ENCODE measurements at regions not wholly inside any gene's neighbourhood (a gene's known extent, or its start where the extent isn't known, plus 50 kb on each side); places are given as distances from the start of the nearest gene placed in this dataset.

DNA sequence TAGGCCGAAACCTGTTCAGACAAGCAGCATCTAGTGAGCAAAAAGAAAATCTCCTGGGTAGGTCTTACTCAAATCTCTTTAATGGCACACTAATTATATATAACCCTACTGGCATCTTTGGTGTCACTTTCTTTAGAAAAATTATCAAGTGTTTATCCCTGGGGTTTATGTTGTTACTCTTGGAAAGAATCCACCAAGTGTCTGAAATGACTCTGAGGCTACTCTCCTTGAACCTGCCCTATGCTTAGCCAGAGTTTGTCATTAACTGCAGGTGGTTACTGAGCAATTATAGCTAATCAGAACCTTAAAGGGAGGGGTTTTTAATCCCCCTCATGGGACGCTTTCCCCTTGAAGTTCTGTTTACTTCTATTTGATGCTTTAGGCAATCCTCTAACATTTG, 381.9 kb downstream of the PLK2 start:
- H3K9me3 ChIP-seq: no peaks in the 10 kb centered on the region
- no peak for DNase-seq
- H3K27me3 ChIP-seq: no peaks in the 10 kb centered on the region
- no peaks in the 10 kb centered on the region for H3K36me3 ChIP-seq
- H3K4me1 ChIP-seq: peaks cover 0 to 18% (median 14%) of the 10 kb centered on the region in 4 donors
- TF ChIP-seq, protein P1, sequence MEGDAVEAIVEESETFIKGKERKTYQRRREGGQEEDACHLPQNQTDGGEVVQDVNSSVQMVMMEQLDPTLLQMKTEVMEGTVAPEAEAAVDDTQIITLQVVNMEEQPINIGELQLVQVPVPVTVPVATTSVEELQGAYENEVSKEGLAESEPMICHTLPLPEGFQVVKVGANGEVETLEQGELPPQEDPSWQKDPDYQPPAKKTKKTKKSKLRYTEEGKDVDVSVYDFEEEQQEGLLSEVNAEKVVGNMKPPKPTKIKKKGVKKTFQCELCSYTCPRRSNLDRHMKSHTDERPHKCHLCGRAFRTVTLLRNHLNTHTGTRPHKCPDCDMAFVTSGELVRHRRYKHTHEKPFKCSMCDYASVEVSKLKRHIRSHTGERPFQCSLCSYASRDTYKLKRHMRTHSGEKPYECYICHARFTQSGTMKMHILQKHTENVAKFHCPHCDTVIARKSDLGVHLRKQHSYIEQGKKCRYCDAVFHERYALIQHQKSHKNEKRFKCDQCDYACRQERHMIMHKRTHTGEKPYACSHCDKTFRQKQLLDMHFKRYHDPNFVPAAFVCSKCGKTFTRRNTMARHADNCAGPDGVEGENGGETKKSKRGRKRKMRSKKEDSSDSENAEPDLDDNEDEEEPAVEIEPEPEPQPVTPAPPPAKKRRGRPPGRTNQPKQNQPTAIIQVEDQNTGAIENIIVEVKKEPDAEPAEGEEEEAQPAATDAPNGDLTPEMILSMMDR (IDR thresholded peaks at IDR 0.05): no peak
- no peak overlapping the region for H3K4me3 ChIP-seq
- intact Hi-C loops (cut with DNase I; ENCODE audit: low total_unique reads): no loop called here
- H3K27ac ChIP-seq: peak overlapping the region; percentile 10 to 30

DNA sequence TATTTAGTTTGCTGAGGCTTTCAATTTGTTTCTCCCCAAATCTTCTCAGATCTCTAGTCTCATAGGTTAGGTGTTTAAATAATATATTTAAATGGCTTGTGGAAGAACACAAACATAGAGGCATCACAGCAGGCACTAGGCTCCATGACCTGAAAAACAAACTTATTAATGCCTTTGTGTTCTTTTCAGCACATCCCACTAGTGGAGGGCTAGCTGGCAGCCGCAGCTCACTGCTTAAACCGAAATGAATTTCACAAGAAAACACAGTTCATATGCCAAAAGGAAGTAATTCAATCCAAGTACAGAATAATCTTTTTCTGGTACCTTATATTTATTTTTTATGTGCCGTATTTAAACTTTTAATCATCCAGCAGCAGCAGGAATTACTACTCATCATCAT, 382.5 kb downstream of the PLK2 start:
- Histone ChIP-seq H3K9me3 (no peaks in the 10 kb centered on the region), H3K27me3 (no peaks in the 10 kb centered on the region), H3K4me3 (no peak overlapping the region), H3K4me1 (peaks cover 0 to 18% (median 14%) of the 10 kb centered on the region in 4 donors), H3K27ac (peak overlapping the region; percentile 10 to 30), H3K36me3 (no peaks in the 10 kb centered on the region)
- intact Hi-C loops (cut with DNase I; ENCODE audit: low total_unique reads): no loop called here
- no peak for DNase-seq
- TF ChIP-seq, protein P1 (IDR thresholded peaks at IDR 0.05): no peak

DNA sequence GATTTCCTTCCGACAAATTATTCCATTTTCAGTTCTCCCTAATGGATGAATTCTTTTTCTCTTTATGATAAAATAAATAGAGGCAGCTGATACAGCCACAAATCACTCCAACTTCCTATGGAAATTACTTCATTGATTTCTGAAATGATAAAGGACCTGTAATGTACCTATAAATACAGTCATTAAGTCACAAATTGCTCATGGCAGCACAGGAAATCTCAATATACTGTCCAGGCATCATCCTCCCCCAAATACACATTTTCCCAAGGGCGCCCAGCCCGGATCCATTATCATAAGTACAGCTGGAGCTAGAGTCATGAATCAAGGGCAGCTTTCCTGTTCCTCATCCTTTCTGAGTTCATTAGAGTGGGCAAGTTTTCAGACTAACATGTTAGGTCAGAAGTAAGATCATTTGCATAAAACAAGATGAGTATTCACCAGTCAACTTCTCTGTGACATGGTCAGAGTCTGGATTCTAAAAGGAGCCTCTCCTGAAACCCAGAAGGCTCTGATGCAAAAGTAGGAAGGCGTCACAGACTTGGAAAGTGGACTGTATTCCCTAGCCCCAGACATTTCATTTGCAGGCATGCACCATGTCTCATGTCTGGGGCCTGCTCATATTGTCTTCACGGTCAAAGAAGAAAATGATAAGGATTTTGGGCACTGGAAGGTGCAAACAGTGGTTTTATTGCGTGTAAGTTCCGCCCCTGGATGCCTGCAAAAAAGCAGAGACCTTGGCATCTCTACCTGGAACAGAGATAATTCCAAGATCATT, 383.2 kb downstream of the PLK2 start:
- intact Hi-C loops (cut with DNase I; ENCODE audit: low total_unique reads): no loop called here
- no peak for DNase-seq
- Histone ChIP-seq H3K4me1 (peaks cover 0 to 22% (median 14%) of the 10 kb centered on the region in 4 donors), H3K27ac (peak overlapping the region in 1 of 2 donors; percentile 30), H3K9me3 (no peaks in the 10 kb centered on the region), H3K4me3 (no peak overlapping the region), H3K27me3 (no peaks in the 10 kb centered on the region), H3K36me3 (no peaks in the 10 kb centered on the region)
- TF ChIP-seq, protein P1 (IDR thresholded peaks at IDR 0.05): no peak

DNA sequence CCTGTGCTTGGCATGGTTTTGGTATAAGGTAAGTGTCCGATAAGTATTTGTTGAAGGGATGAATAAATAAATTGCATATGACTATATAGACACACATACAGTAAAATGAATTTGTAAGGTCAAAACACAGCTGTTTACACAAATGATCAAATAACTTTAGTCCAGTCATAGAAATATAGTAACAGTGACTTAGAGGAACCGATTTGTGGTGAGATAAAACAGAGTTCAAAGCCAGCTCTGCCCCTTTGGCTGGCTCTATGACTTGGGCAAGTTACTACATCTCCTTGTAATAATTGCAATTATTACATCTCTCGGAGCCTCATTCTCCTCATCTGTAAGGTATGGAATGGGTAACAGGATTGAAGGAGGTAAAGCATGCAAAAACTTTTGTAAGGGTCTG, 384.0 kb downstream of the PLK2 start:
- no peak for DNase-seq
- Histone ChIP-seq H3K27me3 (no peaks in the 10 kb centered on the region), H3K4me3 (no peak overlapping the region), H3K36me3 (no peaks in the 10 kb centered on the region), H3K9me3 (no peaks in the 10 kb centered on the region), H3K27ac (no peak overlapping the region), H3K4me1 (peaks cover 0 to 24% (median 14%) of the 10 kb centered on the region in 4 donors)
- intact Hi-C loops (cut with DNase I; ENCODE audit: low total_unique reads): no loop called here
- TF ChIP-seq, protein P1 (IDR thresholded peaks at IDR 0.05): no peak

DNA sequence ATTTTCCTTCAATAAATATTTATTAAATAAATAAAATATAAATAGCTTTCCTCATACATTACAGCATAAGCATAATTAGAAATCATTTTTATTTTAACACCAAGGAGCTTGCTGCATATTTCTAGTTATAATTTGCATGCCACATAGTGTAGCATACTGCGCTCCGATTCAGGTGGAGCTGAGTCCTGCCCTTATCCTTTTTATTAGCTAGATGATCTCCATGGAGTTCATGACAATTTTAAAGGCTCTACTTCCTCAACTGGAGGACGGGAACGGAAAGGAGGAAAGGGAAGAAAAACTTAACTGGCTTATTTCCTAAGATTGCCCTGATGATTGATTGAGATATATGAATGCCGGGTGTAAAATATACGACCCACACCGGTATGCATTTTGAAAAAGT, 385.2 kb downstream of the PLK2 start:
- TF ChIP-seq, protein P1 (IDR thresholded peaks at IDR 0.05): no peak
- Histone ChIP-seq H3K27ac (no peak overlapping the region), H3K4me3 (no peak overlapping the region), H3K27me3 (no peaks in the 10 kb centered on the region), H3K36me3 (no peaks in the 10 kb centered on the region), H3K4me1 (peaks cover 0 to 24% (median 14%) of the 10 kb centered on the region in 4 donors), H3K9me3 (no peaks in the 10 kb centered on the region)
- DNase-seq: no peak
- intact Hi-C loops (cut with DNase I; ENCODE audit: low total_unique reads): no loop called here

Measured in tibial artery (tissue), 4 donors.